ENCODE measurements at regions not wholly inside any gene's neighbourhood (a gene's known extent, or its start where the extent isn't known, plus 50 kb on each side); places are given as distances from the start of the nearest gene placed in this dataset.

GRCh38 chr12:58225203-58225877 is 284.0 kb downstream of the ATP23 start:
- no peak for TF ChIP-seq EP300 (IDR thresholded peaks at IDR 0.05; ENCODE audit: borderline replicate concordance)
- no peak for TF ChIP-seq REST (IDR thresholded peaks at IDR 0.05; ENCODE audit: low read depth)
- no peak for TF ChIP-seq TEAD4 (IDR thresholded peaks at IDR 0.05)
- no peak for TF ChIP-seq FOXM1 (IDR thresholded peaks at IDR 0.05; ENCODE audit: borderline replicate concordance, low read depth)
- TF ChIP-seq TCF12 (IDR thresholded peaks at IDR 0.05; ENCODE audit: low read depth), result no peak
- TF ChIP-seq RAD21 (IDR thresholded peaks at IDR 0.05; ENCODE audit: low read depth), result no peak
- no peak for TF ChIP-seq NFIC (IDR thresholded peaks at IDR 0.05)
- no peak for TF ChIP-seq EGR1 (IDR thresholded peaks at IDR 0.05)
- no peak for TF ChIP-seq CREB1 (IDR thresholded peaks at IDR 0.05; ENCODE audit: low read depth)
- no peak for TF ChIP-seq MAX (IDR thresholded peaks at IDR 0.05)
- TF ChIP-seq TAF1 (IDR thresholded peaks at IDR 0.05; ENCODE audit: low read depth), result no peak
- no peak for TF ChIP-seq YY1 (IDR thresholded peaks at IDR 0.05; ENCODE audit: low read depth)
- TF ChIP-seq USF1 (IDR thresholded peaks at IDR 0.05), result no peak
- no peak for TF ChIP-seq CEBPB (IDR thresholded peaks at IDR 0.05)
- no peak for TF ChIP-seq ZBTB7A (IDR thresholded peaks at IDR 0.05; ENCODE audit: low read depth)

- TF ChIP-seq CEBPB (IDR thresholded peaks at IDR 0.05), result no peak
- TF ChIP-seq FOXM1 (IDR thresholded peaks at IDR 0.05; ENCODE audit: borderline replicate concordance, low read depth), result no peak
- TF ChIP-seq TAF1 (IDR thresholded peaks at IDR 0.05; ENCODE audit: low read depth), result no peak
- no peak for TF ChIP-seq USF1 (IDR thresholded peaks at IDR 0.05)
- no peak for TF ChIP-seq TEAD4 (IDR thresholded peaks at IDR 0.05)
- TF ChIP-seq TCF12 (IDR thresholded peaks at IDR 0.05; ENCODE audit: low read depth), result no peak
- no peak for TF ChIP-seq NFIC (IDR thresholded peaks at IDR 0.05)
Observed at GRCh38 chr12:58233886-58234285, 292.5 kb downstream of the ATP23 start.

- TF ChIP-seq REST (IDR thresholded peaks at IDR 0.05; ENCODE audit: low read depth), result no peak
- no peak for TF ChIP-seq TEAD4 (IDR thresholded peaks at IDR 0.05)
- no peak for TF ChIP-seq YY1 (IDR thresholded peaks at IDR 0.05; ENCODE audit: low read depth)
- no peak for TF ChIP-seq EP300 (IDR thresholded peaks at IDR 0.05; ENCODE audit: borderline replicate concordance)
- no peak for TF ChIP-seq FOXM1 (IDR thresholded peaks at IDR 0.05; ENCODE audit: borderline replicate concordance, low read depth)
- no peak for TF ChIP-seq TAF1 (IDR thresholded peaks at IDR 0.05; ENCODE audit: low read depth)
- no peak for TF ChIP-seq EGR1 (IDR thresholded peaks at IDR 0.05)
- TF ChIP-seq RAD21 (IDR thresholded peaks at IDR 0.05; ENCODE audit: low read depth), result no peak
- TF ChIP-seq NFIC (IDR thresholded peaks at IDR 0.05), result no peak
- no peak for TF ChIP-seq TCF12 (IDR thresholded peaks at IDR 0.05; ENCODE audit: low read depth)
Observed at GRCh38 chr12:58238411-58238810, 297.0 kb downstream of the ATP23 start.

- TF ChIP-seq RAD21 (IDR thresholded peaks at IDR 0.05; ENCODE audit: low read depth), result no peak
- TF ChIP-seq MAX (IDR thresholded peaks at IDR 0.05), result no peak
- no peak for TF ChIP-seq TCF12 (IDR thresholded peaks at IDR 0.05; ENCODE audit: low read depth)
- TF ChIP-seq CREB1 (IDR thresholded peaks at IDR 0.05; ENCODE audit: low read depth), result no peak
- TF ChIP-seq TAF1 (IDR thresholded peaks at IDR 0.05; ENCODE audit: low read depth), result no peak
- TF ChIP-seq EP300 (IDR thresholded peaks at IDR 0.05; ENCODE audit: borderline replicate concordance), result no peak
- TF ChIP-seq EGR1 (IDR thresholded peaks at IDR 0.05), result no peak
- no peak for TF ChIP-seq TEAD4 (IDR thresholded peaks at IDR 0.05)
Observed at GRCh38 chr12:58241099-58241498, 299.7 kb downstream of the ATP23 start.

- TF ChIP-seq USF1 (IDR thresholded peaks at IDR 0.05) (no peak), TEAD4 (IDR thresholded peaks at IDR 0.05) (no peak), EP300 (IDR thresholded peaks at IDR 0.05; ENCODE audit: borderline replicate concordance) (no peak), YY1 (IDR thresholded peaks at IDR 0.05; ENCODE audit: low read depth) (no peak), TAF1 (IDR thresholded peaks at IDR 0.05; ENCODE audit: low read depth) (no peak), FOXM1 (IDR thresholded peaks at IDR 0.05; ENCODE audit: borderline replicate concordance, low read depth) (no peak)
Observed at GRCh38 chr12:58242796-58243630, 301.6 kb downstream of the ATP23 start.

Measured in Ishikawa (cell line).